HEK293 (cell line): ENCODE measurements at regions not wholly inside any gene's neighbourhood (a gene's known extent, or its start where the extent isn't known, plus 50 kb on each side); places are given as distances from the start of the nearest gene placed in this dataset.

Experiments used
- CTCF ChIA-PET: fragments of 350-600 bp; formaldehyde crosslinking; extraction: SDS; loops from one replicate; lab custom pipeline; 2021; ENCODE audit warnings: antibody characterized with exemption; lab: Yijun Ruan, JAX
- POLR2A ChIA-PET: fragments of 300-600 bp; formaldehyde crosslinking; extraction: SDS; loops from one replicate; lab custom pipeline; 2020; ENCODE audit warnings: antibody characterized with exemption, inconsistent platforms; lab: Yijun Ruan, JAX
- H3K27ac ChIP-seq: fragments of 200-500 bp; sonication (Bioruptor generic); 2 replicates; pipeline ENCODE4 v1.5.1; 2014; ENCODE audit warnings: low read depth, low read length, control low read depth, inconsistent platforms; ENCODE audit errors: extremely low read depth
- H3K36me3 ChIP-seq, 2 experiments: fragments of 200-500 bp in 1 of 2; sonication (Bioruptor generic) in 1 of 2; 1 replicate in 1 of 2; 2 replicates in 1 of 2; pipeline ENCODE4 v1.5.1; 2014 to 2017; ENCODE audit warnings: inconsistent platforms in 2 of 2, low read length in 2 of 2; ENCODE audit not compliant: control insufficient read depth in 2 of 2, insufficient read depth in 1 of 2
- H3K4me1 ChIP-seq: fragments of 200-500 bp; sonication (Bioruptor generic); 2 replicates; pipeline ENCODE4 v1.5.1; 2014; ENCODE audit warnings: mild to moderate bottlenecking, low read length, inconsistent platforms; ENCODE audit not compliant: control insufficient read depth, insufficient read depth
- H3K4me3 ChIP-seq: 2 replicates; pipeline ENCODE4 v1.5.1; 2011; ENCODE audit warnings: low read depth, mild to moderate bottlenecking, control low read depth, low read length, moderate library complexity
- H3K9me3 ChIP-seq: fragments of 200-500 bp; sonication (Bioruptor generic); 2 replicates; pipeline ENCODE4 v1.5.1; 2014; ENCODE audit warnings: low read depth, low read length, inconsistent platforms; ENCODE audit not compliant: control insufficient read depth, insufficient read depth
- HIC1 ChIP-seq: fragments of 450-650 bp; formaldehyde crosslinking; IDR thresholded peaks from 2 replicates; pipeline ENCODE4 v1.5.1; 2016; ENCODE audit warnings: missing biosample characterization, missing genetic modification characterization
- MYNN ChIP-seq: fragments of 450-650 bp; formaldehyde crosslinking; IDR thresholded peaks from 2 replicates; pipeline ENCODE4 v1.5.1; 2016; ENCODE audit warnings: missing biosample characterization, missing genetic modification characterization, borderline replicate concordance
- PATZ1 ChIP-seq: fragments of 450-650 bp; formaldehyde crosslinking; IDR thresholded peaks from 2 replicates; pipeline ENCODE4 v1.5.1; 2016; ENCODE audit warnings: missing biosample characterization, missing genetic modification characterization
- REPIN1 ChIP-seq: fragments of 450-650 bp; formaldehyde crosslinking; IDR thresholded peaks from 2 replicates; pipeline ENCODE4 v1.5.1; 2017; ENCODE audit warnings: missing biosample characterization, missing genetic modification characterization, low read depth
- SP3 ChIP-seq: fragments of 450-650 bp; formaldehyde crosslinking; IDR thresholded peaks from 2 replicates; pipeline ENCODE4 v1.5.1; 2016; ENCODE audit warnings: missing biosample characterization, missing genetic modification characterization
- TRIM28 ChIP-seq: IDR thresholded peaks from 2 replicates; pipeline ENCODE4 v1.6.1; 2011; ENCODE audit warnings: low read length, control low read depth, borderline replicate concordance
- ZFP69B ChIP-seq: fragments of 450-650 bp; formaldehyde crosslinking; IDR thresholded peaks from 2 replicates; pipeline ENCODE4 v1.5.1; 2016; ENCODE audit warnings: missing biosample characterization, missing genetic modification characterization
- ZIC2 ChIP-seq: fragments of 450-650 bp; formaldehyde crosslinking; IDR thresholded peaks from 2 replicates; pipeline ENCODE4 v1.5.1; 2016; ENCODE audit warnings: missing biosample characterization, missing genetic modification characterization
- ZNF169 ChIP-seq: fragments of 450-650 bp; formaldehyde crosslinking; IDR thresholded peaks from 2 replicates; pipeline ENCODE4 v1.5.1; 2016; ENCODE audit warnings: missing biosample characterization, missing genetic modification characterization
- ZNF174 ChIP-seq: fragments of 450-650 bp; formaldehyde crosslinking; IDR thresholded peaks from 2 replicates; pipeline ENCODE4 v1.5.0; 2017; ENCODE audit warnings: missing biosample characterization, mild to moderate bottlenecking, missing genetic modification characterization
- ZNF274 ChIP-seq, 2 experiments: fragments of 200-500 bp in 1 of 2; fragments of 450-650 bp in 1 of 2; sonication (Bioruptor generic) in 1 of 2; formaldehyde crosslinking in 1 of 2; IDR thresholded peaks; 2 replicates each; pipeline versions ENCODE4 v1.5.1 to v1.6.1; 2014 to 2016; ENCODE audit warnings: borderline replicate concordance in 1 of 2, inconsistent platforms in 1 of 2, low read length in 1 of 2, missing biosample characterization in 1 of 2, missing genetic modification characterization in 1 of 2
- ZNF544 ChIP-seq: fragments of 450-650 bp; formaldehyde crosslinking; IDR thresholded peaks from 2 replicates; pipeline ENCODE4 v1.5.0; 2017; ENCODE audit warnings: missing biosample characterization, missing genetic modification characterization
- ZNF548 ChIP-seq: fragments of 450-650 bp; formaldehyde crosslinking; IDR thresholded peaks from 2 replicates; pipeline ENCODE4 v1.5.1; 2016; ENCODE audit warnings: missing biosample characterization, missing genetic modification characterization
- ZNF560 ChIP-seq: fragments of 450-650 bp; formaldehyde crosslinking; IDR thresholded peaks from 2 replicates; pipeline ENCODE4 v1.5.1; 2017; ENCODE audit warnings: missing biosample characterization, missing genetic modification characterization, borderline replicate concordance
- ZNF600 ChIP-seq: fragments of 450-650 bp; formaldehyde crosslinking; IDR thresholded peaks from 2 replicates; pipeline ENCODE4 v1.5.1; 2016; ENCODE audit warnings: missing biosample characterization, missing genetic modification characterization
- ZNF658 ChIP-seq: fragments of 450-650 bp; formaldehyde crosslinking; IDR thresholded peaks from 2 replicates; pipeline ENCODE4; 2016; ENCODE audit warnings: missing biosample characterization, missing genetic modification characterization
- ZNF677 ChIP-seq: fragments of 450-650 bp; IDR thresholded peaks from 2 replicates; pipeline ENCODE4 v1.5.0; 2018; ENCODE audit warnings: missing biosample characterization, mild to moderate bottlenecking, missing genetic modification characterization, moderate library complexity
- ZNF785 ChIP-seq: fragments of 450-650 bp; formaldehyde crosslinking; IDR thresholded peaks from 2 replicates; pipeline ENCODE4 v1.5.1; 2016; ENCODE audit warnings: missing biosample characterization, missing genetic modification characterization
- TF ChIP-seq, protein P1 (sequence below): fragments of 450-650 bp; formaldehyde crosslinking; IDR thresholded peaks from 2 replicates; pipeline ENCODE4 v1.5.1; 2016; ENCODE audit warnings: missing biosample characterization, missing genetic modification characterization, borderline replicate concordance
- TF ChIP-seq, protein P2 (sequence below): fragments of 450-650 bp; formaldehyde crosslinking; IDR thresholded peaks from 2 replicates; pipeline ENCODE4 v1.5.1; 2016; ENCODE audit warnings: missing biosample characterization, missing genetic modification characterization
- TF ChIP-seq, protein P3 (sequence below): fragments of 450-650 bp; formaldehyde crosslinking; IDR thresholded peaks from 2 replicates; pipeline ENCODE4 v1.5.1; 2016; ENCODE audit warnings: missing biosample characterization, missing genetic modification characterization

- TF ChIP-seq, protein P1, sequence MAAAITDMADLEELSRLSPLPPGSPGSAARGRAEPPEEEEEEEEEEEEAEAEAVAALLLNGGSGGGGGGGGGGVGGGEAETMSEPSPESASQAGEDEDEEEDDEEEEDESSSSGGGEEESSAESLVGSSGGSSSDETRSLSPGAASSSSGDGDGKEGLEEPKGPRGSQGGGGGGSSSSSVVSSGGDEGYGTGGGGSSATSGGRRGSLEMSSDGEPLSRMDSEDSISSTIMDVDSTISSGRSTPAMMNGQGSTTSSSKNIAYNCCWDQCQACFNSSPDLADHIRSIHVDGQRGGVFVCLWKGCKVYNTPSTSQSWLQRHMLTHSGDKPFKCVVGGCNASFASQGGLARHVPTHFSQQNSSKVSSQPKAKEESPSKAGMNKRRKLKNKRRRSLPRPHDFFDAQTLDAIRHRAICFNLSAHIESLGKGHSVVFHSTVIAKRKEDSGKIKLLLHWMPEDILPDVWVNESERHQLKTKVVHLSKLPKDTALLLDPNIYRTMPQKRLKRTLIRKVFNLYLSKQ (tag by site-specific recombination): no peak
- TF ChIP-seq ZIC2 (peak; percentile 58), ZNF785 (no peak), PATZ1 (tag by site-specific recombination) (0 out of 2 replicates have a peak, but pooled peaks have one; percentile 34)
These were observed 330.6 kb downstream of the RPS6KC1 start (continued) for GRCh38 chr1:213381572-213382084.

DNA sequence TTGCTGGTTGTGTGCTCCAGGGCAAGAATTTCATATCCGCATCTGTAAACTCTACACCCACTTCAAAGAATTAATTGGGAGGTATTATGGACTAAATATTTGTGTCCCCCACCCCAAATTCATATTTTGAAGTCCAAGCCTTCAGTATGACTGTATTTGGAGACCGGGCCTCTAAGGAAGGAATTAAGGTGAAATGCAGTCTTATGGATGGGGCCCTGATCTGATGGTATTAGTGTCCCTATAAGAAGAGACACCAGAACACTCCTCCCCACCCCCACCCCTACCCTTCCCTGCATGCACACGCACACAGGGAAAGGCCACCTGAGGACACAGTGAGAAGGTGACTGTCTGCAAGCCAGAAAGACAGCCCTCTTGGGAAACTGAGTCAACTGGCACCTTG, 332.4 kb downstream of the RPS6KC1 start:
- H3K4me1 ChIP-seq: no peaks in the 10 kb centered on the region
- TF ChIP-seq ZNF560 (tag by site-specific recombination) (no peak), ZNF600 (tag by site-specific recombination) (no peak), ZNF169 (tag by site-specific recombination) (no peak), ZNF174 (tag by site-specific recombination) (no peak), MYNN (tag by site-specific recombination) (no peak), SP3 (no peak), ZNF544 (no peak)
- TF ChIP-seq, protein P2, sequence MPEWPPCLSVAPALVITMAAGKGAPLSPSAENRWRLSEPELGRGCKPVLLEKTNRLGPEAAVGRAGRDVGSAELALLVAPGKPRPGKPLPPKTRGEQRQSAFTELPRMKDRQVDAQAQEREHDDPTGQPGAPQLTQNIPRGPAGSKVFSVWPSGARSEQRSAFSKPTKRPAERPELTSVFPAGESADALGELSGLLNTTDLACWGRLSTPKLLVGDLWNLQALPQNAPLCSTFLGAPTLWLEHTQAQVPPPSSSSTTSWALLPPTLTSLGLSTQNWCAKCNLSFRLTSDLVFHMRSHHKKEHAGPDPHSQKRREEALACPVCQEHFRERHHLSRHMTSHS (tag by site-specific recombination): no peak
- TF ChIP-seq, protein P3, sequence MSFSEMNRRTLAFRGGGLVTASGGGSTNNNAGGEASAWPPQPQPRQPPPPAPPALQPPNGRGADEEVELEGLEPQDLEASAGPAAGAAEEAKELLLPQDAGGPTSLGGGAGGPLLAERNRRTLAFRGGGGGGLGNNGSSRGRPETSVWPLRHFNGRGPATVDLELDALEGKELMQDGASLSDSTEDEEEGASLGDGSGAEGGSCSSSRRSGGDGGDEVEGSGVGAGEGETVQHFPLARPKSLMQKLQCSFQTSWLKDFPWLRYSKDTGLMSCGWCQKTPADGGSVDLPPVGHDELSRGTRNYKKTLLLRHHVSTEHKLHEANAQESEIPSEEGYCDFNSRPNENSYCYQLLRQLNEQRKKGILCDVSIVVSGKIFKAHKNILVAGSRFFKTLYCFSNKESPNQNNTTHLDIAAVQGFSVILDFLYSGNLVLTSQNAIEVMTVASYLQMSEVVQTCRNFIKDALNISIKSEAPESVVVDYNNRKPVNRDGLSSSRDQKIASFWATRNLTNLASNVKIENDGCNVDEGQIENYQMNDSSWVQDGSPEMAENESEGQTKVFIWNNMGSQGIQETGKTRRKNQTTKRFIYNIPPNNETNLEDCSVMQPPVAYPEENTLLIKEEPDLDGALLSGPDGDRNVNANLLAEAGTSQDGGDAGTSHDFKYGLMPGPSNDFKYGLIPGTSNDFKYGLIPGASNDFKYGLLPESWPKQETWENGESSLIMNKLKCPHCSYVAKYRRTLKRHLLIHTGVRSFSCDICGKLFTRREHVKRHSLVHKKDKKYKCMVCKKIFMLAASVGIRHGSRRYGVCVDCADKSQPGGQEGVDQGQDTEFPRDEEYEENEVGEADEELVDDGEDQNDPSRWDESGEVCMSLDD (tag by site-specific recombination): no peak
- no peak overlapping the region for H3K27ac ChIP-seq
- no peaks in the 10 kb centered on the region for H3K36me3 ChIP-seq
- H3K4me3 ChIP-seq: no peak overlapping the region
- ChIA-PET CTCF (no interaction called here), POLR2A (no interaction called here)
- H3K9me3 ChIP-seq: no peaks in the 10 kb centered on the region

DNA sequence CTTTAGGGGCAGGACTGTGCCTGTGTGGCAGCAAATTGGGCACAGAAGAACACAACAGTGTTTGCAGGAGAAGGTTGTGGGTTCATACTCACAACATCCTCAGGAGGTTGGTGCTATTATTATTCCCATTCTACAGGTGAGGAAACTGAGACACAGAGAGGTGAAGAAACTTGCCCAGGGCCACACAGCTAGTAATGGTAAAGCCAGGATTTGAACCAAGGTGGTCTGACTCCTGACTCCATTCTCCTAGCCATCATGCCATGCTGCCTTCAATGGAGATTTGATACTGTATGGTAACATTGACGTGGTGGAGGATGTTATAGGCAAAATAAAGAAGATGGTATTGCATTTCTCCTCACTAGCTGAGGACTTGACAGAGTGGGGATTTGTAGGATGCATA, 334.2 kb downstream of the RPS6KC1 start:
- no peak overlapping the region for H3K4me3 ChIP-seq
- ChIA-PET POLR2A (no interaction called here), CTCF (no interaction called here)
- no peak overlapping the region for H3K27ac ChIP-seq
- H3K9me3 ChIP-seq: no peaks in the 10 kb centered on the region
- H3K4me1 ChIP-seq: no peaks in the 10 kb centered on the region
- no peaks in the 10 kb centered on the region for H3K36me3 ChIP-seq
- TF ChIP-seq HIC1: no peak
- no peak for TF ChIP-seq REPIN1 (tag by site-specific recombination)
- no peak for TF ChIP-seq ZNF658 (tag by site-specific recombination)
- TF ChIP-seq ZFP69B (tag by site-specific recombination): no peak
- TF ChIP-seq, protein P3 (tag by site-specific recombination): no peak
- TF ChIP-seq TRIM28: no peak
- TF ChIP-seq MYNN (tag by site-specific recombination): no peak
- TF ChIP-seq ZNF548: no peak
- no peak for TF ChIP-seq ZNF274 (IDR thresholded peaks at IDR 0.05; ENCODE audit: low read length)
- TF ChIP-seq ZNF274 (tag by site-specific recombination; IDR thresholded peaks at IDR 0.05; ENCODE audit: borderline replicate concordance): no peak
- no peak for TF ChIP-seq ZNF677 (tag by site-specific recombination)
